H1 (cell line): ENCODE measurements at regions not wholly inside any gene's neighbourhood (a gene's known extent, or its start where the extent isn't known, plus 50 kb on each side); places are given as distances from the start of the nearest gene placed in this dataset.

Source experiments
- CTCF ChIA-PET: fragments of 300-600 bp; sonication (Branson Sonifier 250); formaldehyde crosslinking; loops from one replicate; lab custom pipeline; 2021; ENCODE audit not compliant: partially characterized antibody; lab: Charles Lee
- POLR2A ChIA-PET: fragments of 300-600 bp; sonication (Branson Sonifier 250); formaldehyde crosslinking; loops from one replicate; lab custom pipeline; 2021; ENCODE audit warnings: inconsistent platforms; ENCODE audit not compliant: partially characterized antibody; lab: Charles Lee
- DNase-seq, 2 experiments: peaks; one replicate each; pipeline versions ENCODE4 v3.0.0 to v3.0.0-alpha.2; 2010 to 2022; ENCODE audit warnings: low spot score in 2 of 2, low read depth in 1 of 2, mixed read lengths in 1 of 2
- FAIRE-seq: peaks from 2 replicates; lab custom pipeline; 2011; peaks lifted over from hg19 to GRCh38; lab: Jason Lieb, UNC
- H2AFZ ChIP-seq: 2 replicates; pipeline ENCODE4 v1.8.1; 2012; ENCODE audit warnings: low read length, inconsistent platforms
- H2AK5ac ChIP-seq: 2 replicates; pipeline ENCODE4 v1.6.1; 2013; ENCODE audit warnings: low read depth, low read length
- H2BK120ac ChIP-seq: replicated peaks from 2 replicates; pipeline ENCODE3; 2013; ENCODE audit warnings: low read depth, low read length, inconsistent platforms
- H2BK12ac ChIP-seq: 2 replicates; pipeline ENCODE4 v1.6.1; 2013; ENCODE audit warnings: low read depth, low read length
- H2BK15ac ChIP-seq: 2 replicates; pipeline ENCODE4 v1.6.1; 2013; ENCODE audit warnings: low read length
- H2BK20ac ChIP-seq: 2 replicates; pipeline ENCODE4 v1.6.1; 2013; ENCODE audit warnings: low read length
- H2BK5ac ChIP-seq: 2 replicates; pipeline ENCODE4 v1.6.1; 2013; ENCODE audit warnings: low read depth, low read length
- H3K14ac ChIP-seq: 2 replicates; pipeline ENCODE4 v1.6.1; 2013; ENCODE audit warnings: inconsistent platforms; ENCODE audit not compliant: insufficient read length
- H3K18ac ChIP-seq: 2 replicates; pipeline ENCODE4 v1.6.1; 2013; ENCODE audit warnings: low read length; ENCODE audit errors: extremely low read depth
- H3K23ac ChIP-seq: 2 replicates; pipeline ENCODE4 v1.6.1; 2013; ENCODE audit warnings: inconsistent platforms; ENCODE audit not compliant: insufficient read length
- H3K23me2 ChIP-seq: 2 replicates; pipeline ENCODE4 v1.6.1; 2013; ENCODE audit warnings: low read depth, low read length
- H3K27ac ChIP-seq: 2 replicates; pipeline ENCODE4 v1.6.1; 2011; ENCODE audit warnings: low read depth, low read length, inconsistent platforms
- H3K27me3 ChIP-seq, 4 experiments: replicated peaks in 1 of 4; 1 replicate in 1 of 4; 2 replicates in 3 of 4; pipeline versions ENCODE4 v1.6.1 to v1.8.1; 2011 to 2013; ENCODE audit warnings: low read length in 3 of 4, mild to moderate bottlenecking in 3 of 4, inconsistent platforms in 2 of 4, mixed read lengths in 2 of 4, moderate library complexity in 1 of 4; ENCODE audit not compliant: control insufficient read depth in 3 of 4, insufficient read depth in 3 of 4; ENCODE audit errors: extremely low read depth in 1 of 4
- H3K36me3 ChIP-seq, 4 experiments: 2 replicates each; pipeline versions ENCODE4 v1.6.1 to v1.8.1; 2011 to 2013; ENCODE audit warnings: mild to moderate bottlenecking in 4 of 4, low read length in 3 of 4, moderate library complexity in 2 of 4, control low read depth in 1 of 4, inconsistent platforms in 1 of 4; ENCODE audit not compliant: insufficient read depth in 4 of 4, control insufficient read depth in 2 of 4
- H3K4ac ChIP-seq: replicated peaks from 2 replicates; pipeline ENCODE3; 2013; ENCODE audit warnings: low read length, low read depth, mixed read lengths, inconsistent platforms; ENCODE audit not compliant: insufficient read length
- H3K4me1 ChIP-seq, 4 experiments: replicated peaks in 1 of 4; 1 replicate in 1 of 4; 2 replicates in 3 of 4; pipeline versions ENCODE4 v1.6.1 to v1.8.1; 2011 to 2013; ENCODE audit warnings: low read length in 3 of 4, inconsistent platforms in 2 of 4, mixed read lengths in 1 of 4; ENCODE audit not compliant: insufficient read depth in 4 of 4, control insufficient read depth in 3 of 4
- H3K4me2 ChIP-seq, 2 experiments: 2 replicates each; pipeline versions ENCODE4 v1.6.1 to v1.8.1; 2011 to 2013; ENCODE audit warnings: low read depth in 2 of 2, low read length in 2 of 2, control low read depth in 1 of 2, inconsistent platforms in 1 of 2, mild to moderate bottlenecking in 1 of 2; ENCODE audit not compliant: insufficient read depth in 1 of 2
- H3K4me3 ChIP-seq, 4 experiments: fragments of 200-600, 300-600 bp in 1 of 4; sonication (generic), shearing (Covaris generic), sonication (Bioruptor Twin) in 1 of 4; 2 replicates each; pipeline versions ENCODE4 v1.5.1 to v1.8.1; 2011 to 2016; ENCODE audit warnings: low read length in 4 of 4, low read depth in 3 of 4, control low read depth in 2 of 4, inconsistent platforms in 2 of 4, mild to moderate bottlenecking in 2 of 4, mixed read lengths in 1 of 4, moderate library complexity in 1 of 4; ENCODE audit not compliant: insufficient read depth in 2 of 4; ENCODE audit errors: extremely low read depth in 1 of 4
- H3K56ac ChIP-seq: replicated peaks from 2 replicates; pipeline ENCODE3; 2013; ENCODE audit warnings: low read depth, mild to moderate bottlenecking, mixed read lengths, low read length, inconsistent platforms; ENCODE audit not compliant: insufficient read length
- H3K79me1 ChIP-seq: 2 replicates; pipeline ENCODE4 v1.6.1; 2013; ENCODE audit warnings: low read depth, low read length, control low read depth
- H3K79me2 ChIP-seq, 2 experiments: 2 replicates each; pipeline versions ENCODE4 v1.6.1 to v1.8.1; 2012 to 2013; ENCODE audit warnings: low read length in 2 of 2, mild to moderate bottlenecking in 2 of 2, inconsistent platforms in 1 of 2; ENCODE audit not compliant: insufficient read depth in 2 of 2, control insufficient read depth in 1 of 2
- H3K9ac ChIP-seq, 4 experiments: replicated peaks in 1 of 4; 1 replicate in 1 of 4; 2 replicates in 3 of 4; pipeline versions ENCODE4 v1.6.1 to v1.8.1; 2011 to 2013; ENCODE audit warnings: low read depth in 3 of 4, low read length in 3 of 4, control low read depth in 2 of 4, mild to moderate bottlenecking in 2 of 4, moderate library complexity in 2 of 4, inconsistent platforms in 1 of 4; ENCODE audit errors: extremely low read depth in 1 of 4
- H3K9me3 ChIP-seq, 2 experiments: 2 replicates each; pipeline versions ENCODE4 v1.6.1 to v1.8.1; 2012 to 2013; ENCODE audit warnings: mild to moderate bottlenecking in 2 of 2, moderate library complexity in 2 of 2, control low read depth in 1 of 2, inconsistent platforms in 1 of 2, low read depth in 1 of 2, low read length in 1 of 2, mixed read lengths in 1 of 2; ENCODE audit not compliant: insufficient read depth in 2 of 2
- H4K20me1 ChIP-seq, 2 experiments: replicated peaks in 1 of 2; 2 replicates each; pipeline versions ENCODE3 to v1.8.1; 2011 to 2013; ENCODE audit warnings: inconsistent platforms in 2 of 2, low read length in 2 of 2, mild to moderate bottlenecking in 1 of 2; ENCODE audit not compliant: insufficient read depth in 2 of 2, control insufficient read depth in 1 of 2
- H4K5ac ChIP-seq: 2 replicates; pipeline ENCODE4 v1.6.1; 2013; ENCODE audit warnings: low read length, low read depth, mixed read lengths, inconsistent platforms; ENCODE audit not compliant: insufficient read length
- H4K8ac ChIP-seq: 2 replicates; pipeline ENCODE4 v1.8.0; 2013; ENCODE audit warnings: mild to moderate bottlenecking, moderate library complexity, low read length, inconsistent platforms; ENCODE audit not compliant: insufficient read depth; ENCODE audit errors: extremely low read depth
- H4K91ac ChIP-seq: replicated peaks from 2 replicates; pipeline ENCODE3; 2013; ENCODE audit warnings: low read length, mixed read lengths, inconsistent platforms; ENCODE audit not compliant: insufficient read length
- CHD2 ChIP-seq: IDR thresholded peaks from 2 replicates; pipeline ENCODE4 v1.6.1; 2012; ENCODE audit warnings: low read length, improper control_type of control experiment
- GABPA ChIP-seq: IDR thresholded peaks from 2 replicates; pipeline ENCODE4 v1.6.1; 2011; ENCODE audit warnings: mild to moderate bottlenecking, low read length, moderate library complexity, borderline replicate concordance; ENCODE audit not compliant: insufficient read depth
- HDAC2 ChIP-seq, 2 experiments: fragments of 300-600 bp in 1 of 2; sonication (generic) in 1 of 2; IDR thresholded peaks; 2 replicates each; pipeline ENCODE4 v1.6.1; 2011 to 2012; ENCODE audit warnings: low read depth in 2 of 2, low read length in 2 of 2, mild to moderate bottlenecking in 2 of 2, moderate library complexity in 2 of 2, borderline replicate concordance in 1 of 2, inconsistent platforms in 1 of 2
- NRF1 ChIP-seq: IDR thresholded peaks from 2 replicates; pipeline ENCODE4 v1.6.1; 2011; ENCODE audit warnings: mild to moderate bottlenecking, low read depth, low read length, improper control_type of control experiment
- TCF12 ChIP-seq: IDR thresholded peaks from 2 replicates; pipeline ENCODE4 v1.6.1; 2011; ENCODE audit warnings: low read depth, mild to moderate bottlenecking, low read length

DNA sequence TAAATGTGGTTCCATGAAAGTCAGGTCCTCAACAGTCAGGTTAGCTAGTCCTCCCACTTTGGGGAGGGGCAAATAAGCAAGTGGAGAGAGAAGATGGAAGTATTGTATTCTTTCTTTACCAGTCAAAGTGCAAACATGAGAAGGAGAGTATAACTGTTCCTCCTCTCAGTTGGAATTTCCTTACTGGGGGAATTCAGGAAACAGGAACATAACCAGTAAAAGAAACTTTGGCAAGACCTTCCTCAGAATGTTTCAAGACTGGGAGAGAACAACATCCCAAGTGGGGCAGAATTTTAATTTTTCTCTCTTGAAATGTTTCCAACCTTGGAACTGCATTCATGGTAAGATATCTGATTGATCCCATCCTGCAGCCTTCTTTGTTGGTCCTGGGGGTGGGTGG is 552.4 kb upstream of the TNP1 start:
- no peak for DNase-seq
- CTCF ChIA-PET: interaction anchor here (1.4 to 1.6 kb wide), 2 partner anchors 46 to 246 kb away, joined by 3 to 6 read pairs; no protein-coding TSS in a partner anchor

More for the DNA sequence above, 552.4 kb upstream of the TNP1 start:
- Histone ChIP-seq H3K4ac (no peak overlapping the region), H3K23me2 (no peaks in the 10 kb centered on the region), H3K4me3 (no peak overlapping the region), H3K27me3 (no peaks in the 10 kb centered on the region), H2BK12ac (no peak overlapping the region), H2BK5ac (no peak overlapping the region), H3K27ac (no peak overlapping the region), H3K4me1 (no peaks in the 10 kb centered on the region), H2BK15ac (no peak overlapping the region), H3K36me3 (no peaks in the 10 kb centered on the region), H3K4me2 (no peak overlapping the region), H3K79me1 (no peaks in the 10 kb centered on the region), H3K23ac (no peak overlapping the region), H3K79me2 (no peaks in the 10 kb centered on the region), H3K9ac (no peak overlapping the region)
- no peak for TF ChIP-seq TCF12
- TF ChIP-seq GABPA: no peak
- TF ChIP-seq CHD2: no peak
- no peak for TF ChIP-seq NRF1
- no peak for TF ChIP-seq HDAC2 (IDR thresholded peaks at IDR 0.05; ENCODE audit: borderline replicate concordance in 1 of 2, low read depth in 2 of 2, low read length in 2 of 2)
- TF ChIP-seq, all 59 proteins: peak for 0
- H4K5ac ChIP-seq: no peak overlapping the region
- no peak overlapping the region for H2AFZ ChIP-seq
- FAIRE-seq: no peak
- no peaks in the 10 kb centered on the region for H4K20me1 ChIP-seq
- H4K91ac ChIP-seq: no peak overlapping the region
- H3K56ac ChIP-seq: no peak overlapping the region
- POLR2A ChIA-PET: no interaction called here
- no peak overlapping the region for H2AK5ac ChIP-seq
- H3K14ac ChIP-seq: no peak overlapping the region
- H4K8ac ChIP-seq: no peak overlapping the region
- no peaks in the 10 kb centered on the region for H3K9me3 ChIP-seq
- H2BK20ac ChIP-seq: no peak overlapping the region
- H2BK120ac ChIP-seq: no peak overlapping the region
- no peak overlapping the region for H3K18ac ChIP-seq
